ENCODE measurements at regions not wholly inside any gene's neighbourhood (a gene's known extent, or its start where the extent isn't known, plus 50 kb on each side); places are given as distances from the start of the nearest gene placed in this dataset.
"Not testable (repeated sequence)": the region's sequence is repeated elsewhere in the genome, so short reads cannot be mapped to it uniquely, and the experiment has no call there.

DNA sequence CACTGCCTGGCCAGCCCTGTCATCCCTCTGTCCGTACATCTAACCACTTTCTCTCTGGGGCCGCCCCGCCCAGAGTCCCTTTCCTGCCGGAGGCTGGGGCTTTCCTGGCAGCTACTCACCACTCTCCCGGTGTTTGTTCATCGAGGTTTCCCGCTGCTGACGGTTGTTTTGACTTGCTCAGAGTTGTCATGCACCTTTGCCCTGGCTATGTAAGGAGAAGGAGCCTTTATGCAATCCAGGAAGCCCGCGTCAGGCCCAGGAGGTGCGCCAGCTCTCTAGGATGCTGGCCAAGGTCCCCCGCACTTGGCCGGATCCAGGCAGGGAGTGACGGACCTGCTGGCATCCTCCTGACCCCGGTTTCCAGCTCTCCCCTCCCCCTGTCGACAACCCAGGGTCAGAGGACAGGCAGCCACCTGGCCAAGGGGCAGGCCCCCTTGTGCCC lies 51.0 kb upstream of the SIK1 start:
- peak; percentile 82 for ATAC-seq
- intact Hi-C loops (cut with DNase I); DNase-seq (ENCODE audit: low spot score): not testable (repeated sequence)
